Astrocyte (in vitro differentiated cells and primary cell): ENCODE measurements at regions not wholly inside any gene's neighbourhood (a gene's known extent, or its start where the extent isn't known, plus 50 kb on each side); places are given as distances from the start of the nearest gene placed in this dataset.

Experiments used
- DNase-seq: peaks from one replicate; pipeline ENCODE4 v3.0.0-alpha.2; 2010; ENCODE audit warnings: low read depth
- FAIRE-seq: peaks from 2 replicates; lab custom pipeline; 2011; peaks lifted over from hg19 to GRCh38; lab: Jason Lieb, UNC
- H2AFZ ChIP-seq: 2 replicates; pipeline ENCODE4 v1.6.0; 2012; ENCODE audit warnings: low read depth, low read length, inconsistent platforms
- H3K27ac ChIP-seq: 2 replicates; pipeline ENCODE4 v1.5.1; 2011; ENCODE audit warnings: low read depth, low read length, inconsistent platforms
- H3K27me3 ChIP-seq: 2 replicates; pipeline ENCODE4 v1.6.0; 2011; ENCODE audit warnings: low read length, inconsistent platforms; ENCODE audit not compliant: insufficient read depth
- H3K36me3 ChIP-seq: 2 replicates; pipeline ENCODE4 v1.5.1; 2011; ENCODE audit warnings: low read length, inconsistent platforms; ENCODE audit not compliant: insufficient read depth
- H3K4me1 ChIP-seq: 2 replicates; pipeline ENCODE4 v1.5.1; 2011; ENCODE audit warnings: low read length, inconsistent platforms; ENCODE audit not compliant: insufficient read depth
- H3K4me2 ChIP-seq: 2 replicates; pipeline ENCODE4 v1.6.0; 2012; ENCODE audit warnings: low read length, inconsistent platforms
- H3K4me3 ChIP-seq: 2 replicates; pipeline ENCODE4 v1.5.1; 2011; ENCODE audit warnings: low read depth, mild to moderate bottlenecking, low read length, inconsistent platforms; ENCODE audit not compliant: insufficient read depth
- H3K79me2 ChIP-seq: 2 replicates; pipeline ENCODE4 v1.6.0; 2012; ENCODE audit warnings: mild to moderate bottlenecking, low read length, inconsistent platforms; ENCODE audit not compliant: insufficient read depth
- H3K9ac ChIP-seq: 2 replicates; pipeline ENCODE4 v1.6.0; 2012; ENCODE audit warnings: mild to moderate bottlenecking, low read length, inconsistent platforms
- H3K9me3 ChIP-seq: 2 replicates; pipeline ENCODE4 v1.5.1; 2012; ENCODE audit warnings: low read depth, mild to moderate bottlenecking, low read length, inconsistent platforms; ENCODE audit not compliant: insufficient read depth
- H4K20me1 ChIP-seq: 2 replicates; pipeline ENCODE4 v1.6.0; 2012; ENCODE audit warnings: low read length, inconsistent platforms; ENCODE audit not compliant: insufficient read depth
- H3K27ac Mint-ChIP-seq: one replicate; pipeline ENCODE4 v1.8.0; 2021; ENCODE audit warnings: mild to moderate bottlenecking, mixed read lengths; ENCODE audit not compliant: unreplicated experiment
- H3K27me3 Mint-ChIP-seq: one replicate; pipeline ENCODE4 v1.8.0; 2021; ENCODE audit warnings: low read depth, mixed read lengths; ENCODE audit not compliant: unreplicated experiment
- H3K36me3 Mint-ChIP-seq: one replicate; pipeline ENCODE4 v1.8.0; 2021; ENCODE audit warnings: low read depth, mixed read lengths; ENCODE audit not compliant: unreplicated experiment
- H3K4me1 Mint-ChIP-seq: one replicate; pipeline ENCODE4 v1.8.0; 2021; ENCODE audit warnings: low read depth, mixed read lengths; ENCODE audit not compliant: unreplicated experiment
- H3K4me3 Mint-ChIP-seq: one replicate; pipeline ENCODE4 v1.8.0; 2021; ENCODE audit warnings: mild to moderate bottlenecking, moderate library complexity, mixed read lengths; ENCODE audit not compliant: unreplicated experiment
- H3K9me3 Mint-ChIP-seq: one replicate; pipeline ENCODE4 v1.8.0; 2021; ENCODE audit warnings: mild to moderate bottlenecking, mixed read lengths; ENCODE audit not compliant: unreplicated experiment
- EZH2 ChIP-seq: IDR thresholded peaks from 2 replicates; pipeline ENCODE4 v1.6.1; 2012; ENCODE audit warnings: mild to moderate bottlenecking, low read length, inconsistent platforms; ENCODE audit not compliant: insufficient read depth
- TF ChIP-seq, protein P1 (sequence below): IDR thresholded peaks from 2 replicates; pipeline ENCODE4 v1.5.1; 2011; ENCODE audit warnings: low read depth, mild to moderate bottlenecking, inconsistent platforms, low read length, moderate library complexity; ENCODE audit not compliant: insufficient read depth

DNA sequence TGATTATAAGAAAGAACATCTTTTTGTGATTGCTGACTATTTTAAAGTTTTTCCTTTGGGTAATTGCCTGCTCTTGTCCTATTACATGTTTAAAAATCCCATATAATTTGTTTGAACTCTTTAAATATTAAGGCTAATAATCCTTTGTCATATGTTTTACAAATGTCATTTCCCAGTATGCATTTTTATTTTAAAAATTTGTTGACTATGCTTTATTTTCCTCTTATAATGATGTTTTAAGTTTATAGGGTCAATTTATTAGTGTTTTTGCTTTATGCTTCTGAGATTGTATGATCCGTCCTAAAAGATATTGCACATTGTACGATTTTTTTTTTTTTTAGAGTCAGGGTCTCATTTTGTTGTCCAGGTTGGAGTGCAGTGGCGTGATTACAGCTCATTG is 297.2 kb downstream of the RNF144B start:
- Histone ChIP-seq H3K4me2 (no peak overlapping the region), H2AFZ (no peak overlapping the region), H3K79me2 (no peaks in the 10 kb centered on the region), H3K4me1 (no peaks in the 10 kb centered on the region), H4K20me1 (no peaks in the 10 kb centered on the region), H3K4me3 (no peak overlapping the region), H3K9ac (no peak overlapping the region), H3K27ac (no peak overlapping the region), H3K9me3 (no peaks in the 10 kb centered on the region), H3K36me3 (no peaks in the 10 kb centered on the region), H3K27me3 (no peaks in the 10 kb centered on the region)
- TF ChIP-seq, protein P1, sequence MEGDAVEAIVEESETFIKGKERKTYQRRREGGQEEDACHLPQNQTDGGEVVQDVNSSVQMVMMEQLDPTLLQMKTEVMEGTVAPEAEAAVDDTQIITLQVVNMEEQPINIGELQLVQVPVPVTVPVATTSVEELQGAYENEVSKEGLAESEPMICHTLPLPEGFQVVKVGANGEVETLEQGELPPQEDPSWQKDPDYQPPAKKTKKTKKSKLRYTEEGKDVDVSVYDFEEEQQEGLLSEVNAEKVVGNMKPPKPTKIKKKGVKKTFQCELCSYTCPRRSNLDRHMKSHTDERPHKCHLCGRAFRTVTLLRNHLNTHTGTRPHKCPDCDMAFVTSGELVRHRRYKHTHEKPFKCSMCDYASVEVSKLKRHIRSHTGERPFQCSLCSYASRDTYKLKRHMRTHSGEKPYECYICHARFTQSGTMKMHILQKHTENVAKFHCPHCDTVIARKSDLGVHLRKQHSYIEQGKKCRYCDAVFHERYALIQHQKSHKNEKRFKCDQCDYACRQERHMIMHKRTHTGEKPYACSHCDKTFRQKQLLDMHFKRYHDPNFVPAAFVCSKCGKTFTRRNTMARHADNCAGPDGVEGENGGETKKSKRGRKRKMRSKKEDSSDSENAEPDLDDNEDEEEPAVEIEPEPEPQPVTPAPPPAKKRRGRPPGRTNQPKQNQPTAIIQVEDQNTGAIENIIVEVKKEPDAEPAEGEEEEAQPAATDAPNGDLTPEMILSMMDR: no peak
- no peak for TF ChIP-seq EZH2
- peaks cover 2% of the 10 kb centered on the region for H3K4me1 Mint-ChIP-seq
- no peak overlapping the region for H3K27ac Mint-ChIP-seq
- no peak for DNase-seq
- H3K27me3 Mint-ChIP-seq: peaks cover 2% of the 10 kb centered on the region
- H3K4me3 Mint-ChIP-seq: no peak overlapping the region
- no peak for FAIRE-seq
- H3K36me3 Mint-ChIP-seq: no peaks in the 10 kb centered on the region
- no peaks in the 10 kb centered on the region for H3K9me3 Mint-ChIP-seq

DNA sequence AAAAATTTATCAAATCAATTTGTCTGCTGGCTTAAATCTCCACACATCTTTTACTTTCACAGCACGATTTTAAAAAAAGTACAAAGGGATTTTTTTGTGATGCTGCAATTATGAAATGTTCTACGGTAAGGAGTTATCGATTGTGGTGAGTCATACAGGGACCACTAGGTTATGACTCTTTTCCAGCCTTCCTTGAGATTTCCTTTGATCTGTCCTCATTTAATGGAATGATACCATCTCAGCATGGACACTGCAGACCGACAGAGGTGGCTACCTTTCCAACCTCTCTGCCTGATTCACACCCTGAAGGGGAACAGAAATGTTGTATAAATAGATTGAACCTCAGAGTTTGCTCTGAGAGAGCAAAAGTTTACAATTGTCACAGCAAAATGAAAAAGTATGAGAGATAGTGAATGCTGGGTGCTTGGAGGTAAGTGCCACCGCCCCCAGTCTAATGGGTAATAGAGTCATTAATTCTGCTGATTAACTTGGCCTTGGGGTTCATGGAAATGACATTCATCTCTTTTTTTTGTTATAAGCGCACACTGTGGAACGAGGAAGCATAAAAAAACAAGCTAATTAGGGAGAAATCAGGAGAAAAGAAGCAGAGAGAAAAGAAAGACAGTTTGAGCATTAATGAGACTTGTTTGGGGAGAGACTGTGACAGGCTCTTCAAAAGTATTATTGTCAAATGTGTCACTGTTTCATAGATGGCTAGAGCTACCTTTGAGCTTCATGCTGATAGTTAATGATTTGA is 306.0 kb downstream of the RNF144B start:
- no peak overlapping the region for H3K27ac ChIP-seq
- no peak overlapping the region for H3K4me3 Mint-ChIP-seq

More for the DNA sequence above, 306.0 kb downstream of the RNF144B start:
- Histone ChIP-seq H3K4me1 (no peaks in the 10 kb centered on the region), H3K9ac (no peak overlapping the region), H3K27me3 (no peaks in the 10 kb centered on the region), H3K4me3 (no peak overlapping the region), H3K4me2 (no peak overlapping the region), H3K36me3 (no peaks in the 10 kb centered on the region), H3K79me2 (no peaks in the 10 kb centered on the region), H2AFZ (no peak overlapping the region), H3K9me3 (no peaks in the 10 kb centered on the region), H4K20me1 (no peaks in the 10 kb centered on the region)
- Mint-ChIP-seq H3K9me3 (no peaks in the 10 kb centered on the region), H3K36me3 (no peaks in the 10 kb centered on the region), H3K27me3 (no peaks in the 10 kb centered on the region), H3K27ac (no peak overlapping the region), H3K4me1 (peaks cover 7% of the 10 kb centered on the region)
- no peak for DNase-seq
- no peak for FAIRE-seq
- TF ChIP-seq, protein P1: no peak
- TF ChIP-seq EZH2: no peak
